K562 (cell line): ENCODE measurements at regions not wholly inside any gene's neighbourhood (a gene's known extent, or its start where the extent isn't known, plus 50 kb on each side); places are given as distances from the start of the nearest gene placed in this dataset.

Experiments used
- ATAC-seq: fragments of 200-7000 bp; cut with Tn5 transposase; 3 replicates; pipeline ENCODE4 v1.9.1; 2020; ENCODE audit warnings: moderate library complexity
- BruUV-seq: library from RNA; stranded (reverse); fragments of 400-500 nt; replicated peaks from 2 replicates; lab custom pipeline; 2021; lab: Mats Ljungman, UMichigan
- CTCF ChIA-PET: fragments of 300-600 bp; formaldehyde crosslinking; extraction: SDS; loops from one replicate; lab custom pipeline; 2021; ENCODE audit warnings: low intra/inter-chr PET ratio; lab: Yijun Ruan, JAX
- POLR2A ChIA-PET: fragments of 300-600, 350-650 bp; sonication (Branson Sonifier 250); formaldehyde crosslinking; extraction: SDS; loops from one replicate; lab custom pipeline; 2021; ENCODE audit warnings: antibody characterized with exemption, inconsistent platforms; lab: Yijun Ruan, JAX
- DNase-seq, 4 experiments: peaks; one replicate each; pipeline versions ENCODE4 v3.0.0 to v3.0.0-alpha.2; 2011 to 2018; ENCODE audit warnings: low spot score in 3 of 4, mixed read lengths in 3 of 4; ENCODE audit errors: extremely low read depth in 1 of 4
- FAIRE-seq: peaks from 2 replicates; lab custom pipeline; 2011; peaks lifted over from hg19 to GRCh38; lab: Jason Lieb, UNC
- H2AFZ ChIP-seq: 2 replicates; pipeline ENCODE4 v1.6.0; 2011; ENCODE audit warnings: low read depth, low read length, control low read depth, inconsistent platforms
- H3K27ac ChIP-seq: fragments of 200-600 bp; 3 replicates; pipeline ENCODE4 v1.8.0; 2011; ENCODE audit warnings: low read depth, mild to moderate bottlenecking, control low read depth, inconsistent platforms, low read length, moderate library complexity, mixed read lengths; ENCODE audit errors: extremely low read depth
- H3K27me3 ChIP-seq, 2 experiments: fragments of 300-600 bp in 1 of 2; 2 replicates in 1 of 2; 3 replicates in 1 of 2; pipeline versions ENCODE4 v1.6.0 to v1.8.0; 2011; ENCODE audit warnings: inconsistent platforms in 2 of 2, low read length in 2 of 2, mild to moderate bottlenecking in 1 of 2, mixed read lengths in 1 of 2, moderate library complexity in 1 of 2; ENCODE audit not compliant: control insufficient read depth in 2 of 2, insufficient read depth in 2 of 2
- H3K36me3 ChIP-seq: fragments of 300-600 bp; 3 replicates; pipeline ENCODE4 v1.8.0; 2011; ENCODE audit warnings: mild to moderate bottlenecking, low read length, inconsistent platforms; ENCODE audit not compliant: control insufficient read depth, insufficient read depth
- H3K4me1 ChIP-seq, 2 experiments: fragments of 200-600 bp in 1 of 2; replicated peaks in 1 of 2; 2 replicates in 1 of 2; 3 replicates in 1 of 2; pipeline versions ENCODE4 v1.5.1 to v1.8.0; 2011; ENCODE audit warnings: inconsistent platforms in 2 of 2, low read length in 2 of 2, mild to moderate bottlenecking in 1 of 2, mixed read lengths in 1 of 2, moderate library complexity in 1 of 2; ENCODE audit not compliant: control insufficient read depth in 2 of 2, insufficient read depth in 2 of 2
- H3K4me2 ChIP-seq: 2 replicates; pipeline ENCODE4 v1.6.1; 2011; ENCODE audit warnings: low read length, control low read depth, inconsistent platforms, mixed read lengths; ENCODE audit not compliant: insufficient read depth
- H3K4me3 ChIP-seq: fragments of 200-600 bp; sonication (generic), shearing (Covaris generic); 2 replicates; pipeline ENCODE4 v1.5.1; 2016; ENCODE audit warnings: control low read depth, inconsistent platforms
- H3K79me2 ChIP-seq: fragments of 200-600 bp; 3 replicates; pipeline ENCODE4 v1.8.0; 2011; ENCODE audit warnings: low read length, inconsistent platforms; ENCODE audit not compliant: control insufficient read depth, insufficient read depth
- H3K9ac ChIP-seq, 2 experiments: 2 replicates each; pipeline versions ENCODE4 v1.6.0 to v1.6.1; 2011; ENCODE audit warnings: low read depth in 2 of 2, low read length in 2 of 2, control low read depth in 1 of 2, inconsistent platforms in 1 of 2, mild to moderate bottlenecking in 1 of 2, mixed read lengths in 1 of 2; ENCODE audit not compliant: insufficient read depth in 1 of 2
- H3K9me1 ChIP-seq: one replicate; pipeline ENCODE4 v1.6.0; 2011; ENCODE audit warnings: inconsistent platforms, mild to moderate bottlenecking, low read length, moderate library complexity; ENCODE audit not compliant: control insufficient read depth, insufficient read depth
- H3K9me3 ChIP-seq: replicated peaks from 2 replicates; pipeline ENCODE4 v1.5.1; 2011; ENCODE audit warnings: low read depth, low read length, inconsistent platforms; ENCODE audit not compliant: control insufficient read depth, insufficient read depth
- H4K20me1 ChIP-seq: replicated peaks from 2 replicates; pipeline ENCODE4 v1.6.1; 2011; ENCODE audit warnings: low read length, inconsistent platforms, mixed read lengths; ENCODE audit not compliant: control insufficient read depth, insufficient read depth
- ASH1L ChIP-seq: fragments of 450-650 bp; IDR thresholded peaks from 2 replicates; pipeline ENCODE4 v1.6.1; 2018; ENCODE audit warnings: borderline replicate concordance, mild to moderate bottlenecking, low read depth; ENCODE audit not compliant: partially characterized antibody
- BRD9 ChIP-seq: fragments of 450-650 bp; IDR thresholded peaks from 2 replicates; pipeline ENCODE4 v1.6.1; 2018; ENCODE audit warnings: low read depth; ENCODE audit not compliant: partially characterized antibody
- CBFA2T2 ChIP-seq: fragments of 450-650 bp; conservative IDR thresholded peaks from 2 replicates; pipeline ENCODE4 v1.6.1; 2017; ENCODE audit warnings: mild to moderate bottlenecking
- DNMT1 ChIP-seq: fragments of 450-650 bp; IDR thresholded peaks from 2 replicates; pipeline ENCODE4 v1.6.1; 2016; ENCODE audit warnings: antibody characterized with exemption, mild to moderate bottlenecking
- E2F3 ChIP-seq: fragments of 250-450 bp; sonication (Bioruptor Pico); IDR thresholded peaks from 2 replicates; pipeline ENCODE4 v1.4.0; 2020; ENCODE audit warnings: mild to moderate bottlenecking
- GABPB1 ChIP-seq: sonication (generic); formaldehyde crosslinking; IDR thresholded peaks from 2 replicates; pipeline ENCODE4 v1.8.0; 2022; ENCODE audit warnings: mild to moderate bottlenecking, missing genetic modification reagents
- HCFC1 ChIP-seq: IDR thresholded peaks from 2 replicates; pipeline ENCODE4 v1.6.1; 2012; ENCODE audit warnings: low read depth, low read length, improper control_type of control experiment
- HMGN3 ChIP-seq: IDR thresholded peaks from 2 replicates; pipeline ENCODE4 v1.6.1; 2011; ENCODE audit warnings: borderline replicate concordance, low read depth, mild to moderate bottlenecking, mixed read lengths, low read length; ENCODE audit not compliant: insufficient read length; ENCODE audit errors: extremely low read depth
- MEIS2 ChIP-seq: fragments of 450-650 bp; IDR thresholded peaks from 2 replicates; pipeline ENCODE4 v1.6.1; 2014; ENCODE audit warnings: mild to moderate bottlenecking; ENCODE audit not compliant: partially characterized antibody
- NBN ChIP-seq: fragments of 450-650 bp; IDR thresholded peaks from 2 replicates; pipeline ENCODE4 v1.6.1; 2016; ENCODE audit warnings: low read depth, mild to moderate bottlenecking
- SAP30 ChIP-seq: fragments of 200-600 bp; sonication (generic); IDR thresholded peaks from 2 replicates; pipeline ENCODE4 v1.6.1; 2012; ENCODE audit warnings: borderline replicate concordance, low read depth, mild to moderate bottlenecking, moderate library complexity, low read length, control low read depth, inconsistent platforms; ENCODE audit not compliant: insufficient read depth, poor library complexity, severe bottlenecking
- SMAD1 ChIP-seq: fragments of 150-350 bp; IDR thresholded peaks from 2 replicates; pipeline ENCODE4 v1.6.1; 2014; ENCODE audit warnings: low read length, low read depth; ENCODE audit not compliant: partially characterized antibody
- ZNF324 ChIP-seq: fragments of 250-450 bp; sonication (Bioruptor Pico); IDR thresholded peaks from 2 replicates; pipeline ENCODE4 v1.4.0; 2020; ENCODE audit warnings: mild to moderate bottlenecking
- WGBS: fragments of 100-300 bp; shearing (Covaris generic); methylation state at CpG from one replicate; pipeline ENCODE4 v1.1.6; 2016; ENCODE audit warnings: low coverage, mixed read lengths; ENCODE audit not compliant: insufficient coverage; ENCODE audit errors: missing lambda C conversion rate; 5-methylcytosine and 5-hydroxymethylcytosine counted together
- in situ Hi-C: fragments of 300-500 bp; cut with MboI; formaldehyde crosslinking; loops from 4 replicates; pipeline ENCODE4 v1.15.0; 2018; ENCODE audit warnings: inconsistent platforms, mixed read lengths
- intact Hi-C: fragments of 100-400 bp; cut with micrococcal nuclease; formaldehyde crosslinking; loops from 2 replicates; pipeline ENCODE4 v1.14.2; 2022
- TF ChIP-seq, protein P1 (sequence below): fragments of 450-650 bp; IDR thresholded peaks from 2 replicates; pipeline ENCODE4 v1.6.1; 2016; ENCODE audit warnings: borderline replicate concordance
- TF ChIP-seq, protein P2 (sequence below): fragments of 250-450 bp; sonication (Bioruptor Pico); IDR thresholded peaks from 2 replicates; pipeline ENCODE4 v1.5.0; 2021; ENCODE audit warnings: mild to moderate bottlenecking, borderline replicate concordance
- TF ChIP-seq, protein P3 (sequence below), 2 experiments: fragments of 450-650 bp; IDR thresholded peaks; 2 replicates each; pipeline ENCODE4 v1.6.1; 2016

DNA sequence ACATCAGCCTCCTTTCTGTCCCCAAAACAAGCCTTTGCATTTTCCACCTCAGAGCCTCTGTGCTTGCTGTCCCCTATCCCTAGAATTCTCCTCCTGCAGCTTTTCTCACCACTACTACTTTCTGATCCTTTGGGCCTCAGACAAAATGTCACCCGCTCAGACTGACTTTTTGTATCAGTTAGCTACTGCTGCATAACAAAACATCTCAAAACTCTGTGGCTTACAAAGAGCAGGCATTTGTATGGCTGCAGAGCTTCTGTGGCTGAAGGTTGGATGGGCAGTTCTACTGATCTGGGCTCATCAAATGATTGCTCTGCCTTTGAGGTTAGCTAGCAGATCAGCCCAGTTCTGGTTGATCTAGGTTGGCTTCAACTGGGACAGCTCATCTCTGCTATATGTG, 248.7 kb downstream of the MN1 start:
- H2AFZ ChIP-seq, result no peak overlapping the region
- H3K4me1 ChIP-seq, result no peaks in the 10 kb centered on the region
- no peaks in the 10 kb centered on the region for H3K79me2 ChIP-seq
- ChIA-PET POLR2A (interaction anchor here (0.5 kb wide), 1 partner anchor 77 kb away, joined by 4 read pairs; no protein-coding TSS in a partner anchor), CTCF (no interaction called here)
- ATAC-seq, result no peak
- in situ Hi-C loops, result no loop called here
- no peaks in the 10 kb centered on the region for H3K9me1 ChIP-seq
- no peak overlapping the region for H3K4me3 ChIP-seq
- TF ChIP-seq, protein P1, sequence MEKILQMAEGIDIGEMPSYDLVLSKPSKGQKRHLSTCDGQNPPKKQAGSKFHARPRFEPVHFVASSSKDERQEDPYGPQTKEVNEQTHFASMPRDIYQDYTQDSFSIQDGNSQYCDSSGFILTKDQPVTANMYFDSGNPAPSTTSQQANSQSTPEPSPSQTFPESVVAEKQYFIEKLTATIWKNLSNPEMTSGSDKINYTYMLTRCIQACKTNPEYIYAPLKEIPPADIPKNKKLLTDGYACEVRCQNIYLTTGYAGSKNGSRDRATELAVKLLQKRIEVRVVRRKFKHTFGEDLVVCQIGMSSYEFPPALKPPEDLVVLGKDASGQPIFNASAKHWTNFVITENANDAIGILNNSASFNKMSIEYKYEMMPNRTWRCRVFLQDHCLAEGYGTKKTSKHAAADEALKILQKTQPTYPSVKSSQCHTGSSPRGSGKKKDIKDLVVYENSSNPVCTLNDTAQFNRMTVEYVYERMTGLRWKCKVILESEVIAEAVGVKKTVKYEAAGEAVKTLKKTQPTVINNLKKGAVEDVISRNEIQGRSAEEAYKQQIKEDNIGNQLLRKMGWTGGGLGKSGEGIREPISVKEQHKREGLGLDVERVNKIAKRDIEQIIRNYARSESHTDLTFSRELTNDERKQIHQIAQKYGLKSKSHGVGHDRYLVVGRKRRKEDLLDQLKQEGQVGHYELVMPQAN, result no peak
- TF ChIP-seq CBFA2T2 (no peak), MEIS2 (no peak), GABPB1 (CRISPR knock-in tag) (no peak), SMAD1 (no peak), DNMT1 (no peak), SAP30 (no peak), HCFC1 (no peak), HMGN3 (no peak), ZNF324 (CRISPR knock-in tag) (no peak), NBN (no peak), BRD9 (no peak), E2F3 (no peak), ASH1L (no peak)
- TF ChIP-seq, protein P2, sequence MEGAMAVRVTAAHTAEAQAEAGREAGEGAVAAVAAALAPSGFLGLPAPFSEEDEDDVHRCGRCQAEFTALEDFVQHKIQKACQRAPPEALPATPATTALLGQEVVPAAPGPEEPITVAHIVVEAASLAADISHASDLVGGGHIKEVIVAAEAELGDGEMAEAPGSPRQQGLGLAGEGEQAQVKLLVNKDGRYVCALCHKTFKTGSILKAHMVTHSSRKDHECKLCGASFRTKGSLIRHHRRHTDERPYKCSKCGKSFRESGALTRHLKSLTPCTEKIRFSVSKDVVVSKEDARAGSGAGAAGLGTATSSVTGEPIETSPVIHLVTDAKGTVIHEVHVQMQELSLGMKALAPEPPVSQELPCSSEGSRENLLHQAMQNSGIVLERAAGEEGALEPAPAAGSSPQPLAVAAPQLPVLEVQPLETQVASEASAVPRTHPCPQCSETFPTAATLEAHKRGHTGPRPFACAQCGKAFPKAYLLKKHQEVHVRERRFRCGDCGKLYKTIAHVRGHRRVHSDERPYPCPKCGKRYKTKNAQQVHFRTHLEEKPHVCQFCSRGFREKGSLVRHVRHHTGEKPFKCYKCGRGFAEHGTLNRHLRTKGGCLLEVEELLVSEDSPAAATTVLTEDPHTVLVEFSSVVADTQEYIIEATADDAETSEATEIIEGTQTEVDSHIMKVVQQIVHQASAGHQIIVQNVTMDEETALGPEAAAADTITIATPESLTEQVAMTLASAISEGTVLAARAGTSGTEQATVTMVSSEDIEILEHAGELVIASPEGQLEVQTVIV (CRISPR knock-in tag), result no peak
- TF ChIP-seq, protein P3, sequence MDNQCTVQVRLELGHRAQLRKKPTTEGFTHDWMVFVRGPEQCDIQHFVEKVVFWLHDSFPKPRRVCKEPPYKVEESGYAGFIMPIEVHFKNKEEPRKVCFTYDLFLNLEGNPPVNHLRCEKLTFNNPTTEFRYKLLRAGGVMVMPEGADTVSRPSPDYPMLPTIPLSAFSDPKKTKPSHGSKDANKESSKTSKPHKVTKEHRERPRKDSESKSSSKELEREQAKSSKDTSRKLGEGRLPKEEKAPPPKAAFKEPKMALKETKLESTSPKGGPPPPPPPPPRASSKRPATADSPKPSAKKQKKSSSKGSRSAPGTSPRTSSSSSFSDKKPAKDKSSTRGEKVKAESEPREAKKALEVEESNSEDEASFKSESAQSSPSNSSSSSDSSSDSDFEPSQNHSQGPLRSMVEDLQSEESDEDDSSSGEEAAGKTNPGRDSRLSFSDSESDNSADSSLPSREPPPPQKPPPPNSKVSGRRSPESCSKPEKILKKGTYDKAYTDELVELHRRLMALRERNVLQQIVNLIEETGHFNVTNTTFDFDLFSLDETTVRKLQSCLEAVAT (IDR thresholded peaks at IDR 0.05), result no peak
- H3K36me3 ChIP-seq, result no peaks in the 10 kb centered on the region
- no TSS peak for BruUV-seq
- H3K9me3 ChIP-seq, result 0 out of 2 replicates have a peak, but pooled peaks cover 1% of the 10 kb centered on the region
- WGBS, result 0% methylated on average over 1 of the region's 1 CpG
- intact Hi-C loops, result no loop called here
- FAIRE-seq, result no peak
- no peak overlapping the region for H3K4me2 ChIP-seq
- no peak overlapping the region for H3K27ac ChIP-seq
- no peak for DNase-seq
- H4K20me1 ChIP-seq, result 0 out of 2 replicates have a peak, but pooled peaks cover 6% of the 10 kb centered on the region
- peaks cover 0 to 10% of the 10 kb centered on the region in 2 experiments; a peak in 1 of 5 replicates for H3K27me3 ChIP-seq
- no peak overlapping the region for H3K9ac ChIP-seq
